Karpas-422 (cell line): ENCODE measurements at regions not wholly inside any gene's neighbourhood (a gene's known extent, or its start where the extent isn't known, plus 50 kb on each side); places are given as distances from the start of the nearest gene placed in this dataset.
"Not testable (repeated sequence)": the region's sequence is repeated elsewhere in the genome, so short reads cannot be mapped to it uniquely, and the experiment has no call there.

Source experiments
- DNase-seq: peaks from one replicate; pipeline ENCODE4 v3.0.0-alpha.2; 2015
- H2AFZ ChIP-seq: fragments of 200-600 bp; sonication (generic); 2 replicates; pipeline ENCODE4 v1.6.1; 2014; ENCODE audit warnings: antibody characterized with exemption, low read length, mixed read lengths
- H3K27ac ChIP-seq: fragments of 200-600 bp; sonication (generic); 2 replicates; pipeline ENCODE4 v1.5.1; 2014; ENCODE audit warnings: mild to moderate bottlenecking, low read length, moderate library complexity
- H3K27me3 ChIP-seq: fragments of 200-600 bp; sonication (generic); 2 replicates; pipeline ENCODE4 v1.6.1; 2014; ENCODE audit warnings: low read length, mixed read lengths
- H3K36me3 ChIP-seq: fragments of 200-600 bp; sonication (generic); 2 replicates; pipeline ENCODE4 v1.6.1; 2014; ENCODE audit warnings: low read length, mixed read lengths; ENCODE audit not compliant: insufficient read depth
- H3K4me1 ChIP-seq: fragments of 200-600 bp; sonication (generic); 2 replicates; pipeline ENCODE4 v1.6.1; 2014; ENCODE audit warnings: mild to moderate bottlenecking, low read length, mixed read lengths
- H3K4me2 ChIP-seq: fragments of 200-600 bp; sonication (generic); 2 replicates; pipeline ENCODE4 v1.6.1; 2014; ENCODE audit warnings: low read length, low read depth, mild to moderate bottlenecking; ENCODE audit not compliant: poor library complexity, severe bottlenecking
- H3K4me3 ChIP-seq: fragments of 200-600 bp; sonication (generic); 2 replicates; pipeline ENCODE4 v1.5.1; 2014; ENCODE audit warnings: mild to moderate bottlenecking, antibody characterized with exemption, low read length, mixed read lengths
- H3K79me2 ChIP-seq: fragments of 200-600 bp; sonication (generic); 2 replicates; pipeline ENCODE4 v1.6.1; 2014; ENCODE audit warnings: mild to moderate bottlenecking, low read length, mixed read lengths
- H3K9ac ChIP-seq: fragments of 200-600 bp; sonication (generic); 2 replicates; pipeline ENCODE4 v1.6.0; 2014; ENCODE audit warnings: low read length
- H3K9me2 ChIP-seq: fragments of 200-600 bp; sonication (generic), shearing (Covaris generic); replicated peaks from 2 replicates; pipeline ENCODE4 v1.6.0; 2014; ENCODE audit warnings: mild to moderate bottlenecking, low read length, moderate library complexity; ENCODE audit not compliant: insufficient read depth
- H3K9me3 ChIP-seq: fragments of 300-700, 200-600 bp; sonication (generic); 2 replicates; pipeline ENCODE4 v1.6.1; 2014; ENCODE audit warnings: low read length, mixed read lengths
- H4K20me1 ChIP-seq: fragments of 200-600 bp; sonication (generic); 2 replicates; pipeline ENCODE4 v1.6.1; 2014; ENCODE audit warnings: mild to moderate bottlenecking, antibody characterized with exemption, low read length, low read depth; ENCODE audit not compliant: insufficient read depth

DNA sequence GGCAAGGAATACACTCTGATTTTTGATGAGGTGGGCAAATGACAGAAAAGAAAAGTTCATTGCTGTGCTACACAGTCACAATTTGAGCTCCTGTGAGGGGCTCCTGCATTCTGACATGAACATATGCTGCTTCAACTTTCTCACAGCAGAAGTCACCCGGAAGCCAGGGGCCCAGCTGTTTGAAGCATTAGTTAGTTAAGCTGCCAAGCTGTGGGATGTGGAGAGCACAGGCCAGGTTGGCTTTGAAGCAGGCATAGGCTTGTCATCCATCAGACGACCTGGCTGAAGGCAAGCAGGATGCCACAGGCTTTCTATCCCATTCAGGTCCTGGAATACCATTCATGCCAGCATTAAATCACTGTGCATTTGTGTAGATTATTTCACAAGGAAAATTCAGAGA, 63.1 kb downstream of the MTNR1B start:
- Histone ChIP-seq H3K9me3 (no peaks in the 10 kb centered on the region), H3K9me2 (no peaks in the 10 kb centered on the region), H3K79me2 (no peaks in the 10 kb centered on the region), H3K9ac (no peak overlapping the region), H3K36me3 (no peaks in the 10 kb centered on the region), H3K4me2 (no peak overlapping the region), H2AFZ (no peak overlapping the region), H3K4me1 (no peaks in the 10 kb centered on the region), H3K27ac (no peak overlapping the region), H4K20me1 (no peaks in the 10 kb centered on the region), H3K27me3 (peaks cover 2% of the 10 kb centered on the region; the same call in 1 of the 2 replicates), H3K4me3 (no peak overlapping the region)
- DNase-seq: no peak

DNA sequence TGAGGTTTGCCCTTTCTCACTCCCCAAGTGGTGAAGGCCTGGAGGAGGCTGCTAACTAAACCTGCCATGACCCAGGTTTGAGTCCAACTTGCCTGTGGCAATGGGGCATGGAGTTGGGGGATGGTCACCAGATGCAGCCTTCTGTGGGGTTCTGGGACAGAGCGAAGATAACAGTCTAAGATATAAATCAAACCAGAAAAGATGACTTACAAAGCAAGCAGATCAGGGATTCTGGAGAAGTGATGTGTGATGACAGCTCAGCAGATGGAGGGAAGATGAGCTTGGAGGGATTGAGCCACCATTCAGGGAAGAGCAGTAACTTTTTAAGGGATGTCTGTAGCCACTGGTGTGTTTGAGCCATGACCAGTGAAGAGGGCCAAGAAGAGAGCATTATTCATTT, 63.6 kb downstream of the MTNR1B start:
- Histone ChIP-seq H3K36me3 (no peaks in the 10 kb centered on the region), H3K9me2 (no peaks in the 10 kb centered on the region), H3K9me3 (no peaks in the 10 kb centered on the region), H3K4me3 (no peak overlapping the region), H4K20me1 (no peaks in the 10 kb centered on the region), H3K9ac (no peak overlapping the region), H3K4me2 (no peak overlapping the region), H3K27me3 (peaks cover 2% of the 10 kb centered on the region; the same call in 1 of the 2 replicates), H3K27ac (no peak overlapping the region), H2AFZ (no peak overlapping the region), H3K4me1 (no peaks in the 10 kb centered on the region), H3K79me2 (no peaks in the 10 kb centered on the region)
- DNase-seq: no peak

DNA sequence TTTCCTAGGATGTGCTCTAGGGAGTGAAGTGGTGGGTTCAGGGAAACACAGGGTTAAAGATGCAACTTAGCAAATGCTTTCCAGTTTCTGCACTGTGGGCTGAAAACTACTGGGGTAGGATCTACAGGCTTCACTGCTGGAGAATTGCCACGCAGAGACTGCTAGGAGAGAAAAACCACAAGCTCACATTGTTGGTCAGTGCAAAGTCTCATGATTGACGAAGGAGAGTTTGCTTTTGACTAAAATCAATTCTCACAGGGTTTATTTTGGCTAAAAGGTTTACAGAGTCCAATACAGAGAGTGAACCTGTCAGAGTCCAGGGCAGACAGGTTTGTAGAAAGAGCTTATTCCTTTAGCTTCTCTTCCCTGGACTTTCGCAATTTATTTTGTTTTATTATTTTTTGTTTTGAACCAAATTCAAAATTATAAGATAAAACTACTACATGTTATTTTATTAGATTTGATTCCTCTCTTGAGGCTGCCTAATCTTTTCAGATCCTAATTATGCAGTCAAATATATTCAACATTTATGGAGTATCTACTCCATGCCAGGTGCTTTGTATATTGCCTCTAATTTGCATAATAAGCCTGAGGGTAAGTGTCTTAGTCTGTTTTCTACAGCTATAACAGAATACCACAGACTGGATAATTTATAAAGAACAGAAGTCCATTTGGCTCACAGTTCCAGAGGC, 64.7 kb downstream of the MTNR1B start:
- Histone ChIP-seq H3K4me2 (no peak overlapping the region), H4K20me1 (no peaks in the 10 kb centered on the region), H3K27ac (no peak overlapping the region), H3K9ac (no peak overlapping the region), H3K27me3 (peaks cover 2% of the 10 kb centered on the region; the same call in 1 of the 2 replicates), H3K79me2 (no peaks in the 10 kb centered on the region), H2AFZ (no peak overlapping the region), H3K4me3 (no peak overlapping the region), H3K4me1 (no peaks in the 10 kb centered on the region), H3K9me3 (no peaks in the 10 kb centered on the region), H3K36me3 (no peaks in the 10 kb centered on the region), H3K9me2 (no peaks in the 10 kb centered on the region)
- DNase-seq: no peak

DNA sequence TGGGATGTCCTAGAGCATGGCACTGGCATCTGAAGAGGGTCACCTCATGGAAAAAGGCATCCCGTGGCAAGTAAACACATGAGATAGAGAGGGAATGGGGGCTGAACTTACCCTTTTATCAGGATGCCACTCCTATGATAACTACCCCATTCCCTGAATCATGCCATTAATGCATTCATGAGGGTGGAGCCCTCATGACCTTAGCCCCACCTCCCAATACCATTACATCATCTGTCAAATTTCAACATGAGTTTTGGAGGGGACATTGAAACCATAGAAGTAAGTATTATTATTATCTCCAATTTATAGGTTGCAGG, 65.2 kb downstream of the MTNR1B start:
- Histone ChIP-seq H4K20me1 (no peaks in the 10 kb centered on the region), H3K36me3 (no peaks in the 10 kb centered on the region), H3K9me2 (no peaks in the 10 kb centered on the region), H3K79me2 (no peaks in the 10 kb centered on the region), H3K27ac (no peak overlapping the region), H3K9ac (no peak overlapping the region), H2AFZ (no peak overlapping the region), H3K4me1 (no peaks in the 10 kb centered on the region), H3K9me3 (no peaks in the 10 kb centered on the region), H3K4me2 (no peak overlapping the region), H3K4me3 (no peak overlapping the region), H3K27me3 (peaks cover 2% of the 10 kb centered on the region; the same call in 1 of the 2 replicates)
- no peak for DNase-seq

DNA sequence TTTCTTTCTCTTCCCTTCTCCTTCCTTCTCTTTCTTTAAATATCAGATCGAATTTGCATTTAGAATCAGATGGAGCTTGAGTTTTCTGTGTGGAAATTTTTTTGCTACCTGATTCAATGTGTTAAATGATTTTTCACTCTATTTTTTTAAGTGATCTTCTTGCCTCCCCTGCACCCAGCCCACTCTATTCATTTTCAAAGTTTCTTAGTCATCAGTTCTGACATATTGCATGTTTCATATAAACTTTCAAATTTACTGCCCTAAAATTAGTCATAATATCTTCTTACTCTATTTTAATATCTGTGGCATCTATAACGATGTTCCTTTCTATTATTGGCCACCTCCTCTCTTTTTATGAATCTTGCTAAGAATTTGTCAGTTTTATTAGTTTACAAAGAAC, 69.1 kb downstream of the MTNR1B start:
- Histone ChIP-seq H3K79me2 (no peaks in the 10 kb centered on the region), H3K36me3 (no peaks in the 10 kb centered on the region), H3K9me2 (no peaks in the 10 kb centered on the region), H3K4me2 (no peak overlapping the region), H3K4me3 (no peak overlapping the region), H3K9ac (no peak overlapping the region), H3K27ac (no peak overlapping the region), H3K4me1 (no peaks in the 10 kb centered on the region), H4K20me1 (no peaks in the 10 kb centered on the region), H3K27me3 (no peaks in the 10 kb centered on the region), H2AFZ (no peak overlapping the region), H3K9me3 (0 out of 2 replicates have a peak, but pooled peaks cover 3% of the 10 kb centered on the region)
- DNase-seq: no peak

DNA sequence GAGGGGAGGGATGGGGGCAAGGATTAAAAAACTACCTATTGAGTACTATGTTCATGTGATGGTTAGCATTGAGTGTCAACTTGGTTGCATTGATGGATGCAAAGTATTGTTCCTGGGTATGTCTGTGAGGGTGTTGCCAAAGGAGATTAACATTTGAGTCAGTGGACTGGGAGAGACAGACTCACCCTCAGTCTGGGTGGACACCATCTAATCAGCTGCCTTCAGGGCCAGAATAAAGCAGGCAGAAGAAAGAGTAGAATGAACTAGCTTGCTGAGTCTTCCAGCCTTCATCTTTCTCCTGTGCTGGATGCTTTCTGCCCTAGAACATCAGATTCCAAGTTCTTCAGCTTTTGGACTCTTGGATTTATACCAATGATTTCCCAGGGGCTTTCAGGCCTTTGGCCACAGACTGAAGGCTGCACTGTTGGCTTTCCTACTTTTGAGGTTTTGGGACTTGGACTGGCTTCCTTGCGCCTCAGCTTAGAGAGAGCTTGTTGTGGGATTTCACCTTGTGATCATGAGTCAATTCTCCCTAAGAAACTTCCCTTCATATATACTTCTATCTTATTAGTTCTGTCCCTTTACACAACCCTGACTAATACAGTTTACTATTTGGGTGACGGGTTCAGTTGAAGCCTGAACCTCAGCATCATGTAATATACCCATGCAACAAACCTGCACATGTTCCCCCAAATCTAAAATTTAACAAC, 70.2 kb downstream of the MTNR1B start:
- no peak overlapping the region for H3K4me3 ChIP-seq
- no peak overlapping the region for H2AFZ ChIP-seq
- no peak overlapping the region for H3K27ac ChIP-seq
- H3K4me1 ChIP-seq: no peaks in the 10 kb centered on the region
- H4K20me1 ChIP-seq: no peaks in the 10 kb centered on the region
- H3K27me3 ChIP-seq: no peaks in the 10 kb centered on the region
- H3K9me2 ChIP-seq: no peaks in the 10 kb centered on the region
- H3K79me2 ChIP-seq: no peaks in the 10 kb centered on the region
- no peak for DNase-seq
- H3K4me2 ChIP-seq: no peak overlapping the region
- H3K9me3 ChIP-seq: 0 out of 2 replicates have a peak, but pooled peaks cover 3% of the 10 kb centered on the region
- H3K36me3 ChIP-seq: no peaks in the 10 kb centered on the region
- H3K9ac ChIP-seq: no peak overlapping the region

DNA sequence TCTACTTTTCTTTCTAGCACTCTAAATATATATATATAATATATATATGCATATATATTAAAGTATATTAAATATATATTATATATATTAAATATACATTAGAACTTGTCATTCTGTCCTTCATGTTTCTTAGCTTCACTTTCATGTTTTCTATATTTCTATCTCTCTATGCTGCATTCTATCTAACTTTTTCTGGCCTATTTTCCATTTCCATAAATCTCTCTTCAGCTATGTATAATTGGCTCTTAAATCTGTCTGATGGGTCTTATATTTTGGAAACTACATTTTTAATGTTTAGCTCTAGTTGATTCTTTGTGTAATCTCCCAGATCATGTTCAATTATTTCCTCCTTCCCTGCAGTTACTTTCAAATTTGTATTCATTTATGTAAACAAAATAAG, 72.2 kb downstream of the MTNR1B start:
- Histone ChIP-seq H3K36me3 (no peaks in the 10 kb centered on the region), H3K9ac (no peak overlapping the region), H3K4me3 (no peak overlapping the region), H2AFZ (no peak overlapping the region), H3K9me3 (0 out of 2 replicates have a peak, but pooled peaks cover 3% of the 10 kb centered on the region), H3K4me2 (no peak overlapping the region), H4K20me1 (no peaks in the 10 kb centered on the region), H3K4me1 (no peaks in the 10 kb centered on the region), H3K79me2 (no peaks in the 10 kb centered on the region), H3K27ac (no peak overlapping the region), H3K9me2 (no peaks in the 10 kb centered on the region), H3K27me3 (no peaks in the 10 kb centered on the region)
- no peak for DNase-seq

DNA sequence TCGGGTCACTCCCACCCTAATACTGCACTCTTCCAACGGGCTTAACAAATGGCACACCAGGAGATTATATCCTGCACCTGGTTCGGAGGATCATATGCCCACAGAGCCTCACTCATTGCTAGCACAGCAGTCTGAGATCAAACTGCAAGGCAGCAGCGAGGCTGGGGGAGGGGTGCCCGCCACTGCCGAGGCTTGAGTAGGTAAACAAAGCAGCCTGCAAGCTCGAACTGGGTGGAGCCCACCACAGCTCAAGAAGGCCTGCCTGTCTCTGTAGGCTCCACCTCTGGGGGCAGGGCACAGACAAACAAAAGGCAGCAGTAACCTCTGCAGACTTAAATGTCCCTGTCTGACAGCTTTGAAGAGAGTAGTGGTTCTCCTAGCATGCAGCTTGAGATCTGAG, 73.7 kb downstream of the MTNR1B start:
- H3K9ac ChIP-seq, H2AFZ ChIP-seq, H3K79me2 ChIP-seq, H3K9me3 ChIP-seq, H3K27me3 ChIP-seq, DNase-seq, H3K4me3 ChIP-seq, H3K27ac ChIP-seq, H3K4me1 ChIP-seq, H3K4me2 ChIP-seq, H3K9me2 ChIP-seq, H3K36me3 ChIP-seq, H4K20me1 ChIP-seq: not testable (repeated sequence)
